Retinal pigment epithelial cell (primary cell): ENCODE measurements at regions not wholly inside any gene's neighbourhood (a gene's known extent, or its start where the extent isn't known, plus 50 kb on each side); places are given as distances from the start of the nearest gene placed in this dataset.

Experiments
- DNase-seq: peaks from one replicate; pipeline ENCODE4 v3.0.0-alpha.2; 2010; ENCODE audit warnings: low read depth
- H3K4me3 ChIP-seq: 2 replicates; pipeline ENCODE4 v1.5.1; 2011; ENCODE audit warnings: mild to moderate bottlenecking, low read length, control low read depth, moderate library complexity
- CTCF ChIP-seq: conservative IDR thresholded peaks from 2 replicates; pipeline ENCODE4 v1.5.1; 2011; ENCODE audit warnings: low read depth, low read length, control low read depth, inconsistent platforms

GRCh38 chr4:110926841-110927400, 304.0 kb upstream of the PITX2 start:
- no peak for DNase-seq
- no peak overlapping the region for H3K4me3 ChIP-seq
- no peak for TF ChIP-seq CTCF

- no peak for TF ChIP-seq CTCF
- no peak for DNase-seq
- H3K4me3 ChIP-seq, result no peak overlapping the region
Measured at GRCh38 chr4:110933341-110933740, 310.5 kb upstream of the PITX2 start.

GRCh38 chr4:110944501-110944900, 321.6 kb upstream of the PITX2 start:
- no peak for TF ChIP-seq CTCF
- no peak for DNase-seq
- H3K4me3 ChIP-seq, result no peak overlapping the region

- DNase-seq, result no peak
- H3K4me3 ChIP-seq, result no peak overlapping the region
- no peak for TF ChIP-seq CTCF
Measured at GRCh38 chr4:110945600-110945999, 322.7 kb upstream of the PITX2 start.

- DNase-seq, result no peak
- H3K4me3 ChIP-seq, result no peak overlapping the region
- TF ChIP-seq CTCF, result no peak
Measured at GRCh38 chr4:110949542-110949941, 326.7 kb upstream of the PITX2 start.

GRCh38 chr4:110950731-110951130, 327.9 kb upstream of the PITX2 start:
- TF ChIP-seq CTCF, result no peak
- H3K4me3 ChIP-seq, result no peak overlapping the region
- DNase-seq, result no peak

GRCh38 chr4:110953191-110953590, 330.3 kb upstream of the PITX2 start:
- no peak for DNase-seq
- no peak overlapping the region for H3K4me3 ChIP-seq
- no peak for TF ChIP-seq CTCF
